ENCODE measurements at regions not wholly inside any gene's neighbourhood (a gene's known extent, or its start where the extent isn't known, plus 50 kb on each side); places are given as distances from the start of the nearest gene placed in this dataset.
A peak's percentile ranks its signal among the peaks of the same experiment; 100 is the strongest.

DNA sequence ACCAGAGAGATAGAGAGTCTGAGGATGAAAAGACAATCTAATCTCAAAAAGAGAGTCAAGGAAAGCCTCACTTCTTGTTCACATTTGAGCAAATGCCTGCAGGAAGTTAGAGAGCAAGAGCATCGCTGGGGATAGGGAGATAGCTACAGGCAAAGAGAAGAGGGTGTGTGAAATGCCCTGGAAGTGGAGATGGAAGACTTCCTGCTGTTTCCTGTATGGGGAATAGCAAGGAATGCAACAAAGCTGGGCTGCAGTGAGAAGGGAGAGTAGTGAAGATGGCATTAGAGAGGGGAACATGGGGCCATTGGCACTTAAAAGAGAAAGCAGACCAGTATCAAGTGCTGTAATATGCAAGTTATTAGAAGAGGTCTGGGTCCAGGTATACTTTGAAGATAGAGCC lies 488.6 kb downstream of the METTL4 start:
- no peak for DNase-seq (ENCODE audit: insufficient read length, low spot score)
- no peak for FAIRE-seq
- TF ChIP-seq, protein P1, sequence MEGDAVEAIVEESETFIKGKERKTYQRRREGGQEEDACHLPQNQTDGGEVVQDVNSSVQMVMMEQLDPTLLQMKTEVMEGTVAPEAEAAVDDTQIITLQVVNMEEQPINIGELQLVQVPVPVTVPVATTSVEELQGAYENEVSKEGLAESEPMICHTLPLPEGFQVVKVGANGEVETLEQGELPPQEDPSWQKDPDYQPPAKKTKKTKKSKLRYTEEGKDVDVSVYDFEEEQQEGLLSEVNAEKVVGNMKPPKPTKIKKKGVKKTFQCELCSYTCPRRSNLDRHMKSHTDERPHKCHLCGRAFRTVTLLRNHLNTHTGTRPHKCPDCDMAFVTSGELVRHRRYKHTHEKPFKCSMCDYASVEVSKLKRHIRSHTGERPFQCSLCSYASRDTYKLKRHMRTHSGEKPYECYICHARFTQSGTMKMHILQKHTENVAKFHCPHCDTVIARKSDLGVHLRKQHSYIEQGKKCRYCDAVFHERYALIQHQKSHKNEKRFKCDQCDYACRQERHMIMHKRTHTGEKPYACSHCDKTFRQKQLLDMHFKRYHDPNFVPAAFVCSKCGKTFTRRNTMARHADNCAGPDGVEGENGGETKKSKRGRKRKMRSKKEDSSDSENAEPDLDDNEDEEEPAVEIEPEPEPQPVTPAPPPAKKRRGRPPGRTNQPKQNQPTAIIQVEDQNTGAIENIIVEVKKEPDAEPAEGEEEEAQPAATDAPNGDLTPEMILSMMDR (IDR thresholded peaks at IDR 0.05; ENCODE audit: insufficient read depth, missing control alignments): no peak

GRCh38 chr18:2083691-2084090 lies 487.6 kb downstream of the METTL4 start:
- DNase-seq (ENCODE audit: insufficient read length, low spot score) (no peak), FAIRE-seq (no peak)

GRCh38 chr18:2086439-2086838 lies 484.9 kb downstream of the METTL4 start:
- no peak for DNase-seq (ENCODE audit: insufficient read length, low spot score)
- TF ChIP-seq, protein P1 (IDR thresholded peaks at IDR 0.05; ENCODE audit: insufficient read depth, missing control alignments): no peak
- FAIRE-seq: peak; percentile 11

More at GRCh38 chr18:2083691-2084090, 487.6 kb downstream of the METTL4 start:
- TF ChIP-seq, protein P1 (IDR thresholded peaks at IDR 0.05; ENCODE audit: insufficient read depth, missing control alignments): peak; percentile 28

DNA sequence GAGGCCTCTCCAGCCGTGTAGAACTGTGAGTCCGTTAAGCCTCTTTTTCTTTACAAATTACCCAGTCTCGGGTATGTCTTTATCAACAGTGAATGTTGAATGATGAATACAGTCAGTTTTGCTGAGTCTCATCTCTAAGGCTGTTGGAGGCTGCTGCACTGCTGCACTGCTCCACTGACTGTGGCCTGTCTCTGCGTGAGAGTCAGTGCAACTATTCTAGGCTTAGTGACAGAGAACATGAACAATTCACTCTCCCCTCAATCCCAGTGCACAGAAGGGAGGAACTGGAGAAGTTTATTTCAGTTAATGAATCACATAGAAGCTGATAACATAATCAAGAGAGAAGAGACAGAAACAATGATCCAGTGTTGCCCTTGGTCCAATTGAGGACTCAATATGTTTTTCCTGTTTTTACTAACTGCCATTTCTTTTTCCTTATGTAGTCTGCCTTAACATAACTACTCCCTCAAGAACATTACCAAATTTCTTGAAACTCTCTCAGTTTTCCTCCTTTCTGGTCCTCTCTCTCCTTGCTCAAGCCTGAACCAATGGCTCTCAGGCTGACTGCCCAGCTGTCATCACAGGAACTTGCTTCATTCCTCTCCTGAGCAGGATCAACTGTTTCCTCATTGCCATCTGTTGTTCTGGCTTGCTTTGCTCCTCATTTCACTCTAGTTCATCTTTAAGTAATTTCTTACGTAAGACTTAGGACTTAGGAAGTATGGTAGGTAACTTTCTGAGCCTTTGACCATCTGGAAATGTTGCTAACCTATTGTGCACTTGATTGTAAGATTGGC lies 483.2 kb downstream of the METTL4 start:
- TF ChIP-seq, protein P1 (IDR thresholded peaks at IDR 0.05; ENCODE audit: insufficient read depth, missing control alignments): no peak
- peak; percentile 96 for FAIRE-seq
- no peak for DNase-seq (ENCODE audit: insufficient read length, low spot score)

DNA sequence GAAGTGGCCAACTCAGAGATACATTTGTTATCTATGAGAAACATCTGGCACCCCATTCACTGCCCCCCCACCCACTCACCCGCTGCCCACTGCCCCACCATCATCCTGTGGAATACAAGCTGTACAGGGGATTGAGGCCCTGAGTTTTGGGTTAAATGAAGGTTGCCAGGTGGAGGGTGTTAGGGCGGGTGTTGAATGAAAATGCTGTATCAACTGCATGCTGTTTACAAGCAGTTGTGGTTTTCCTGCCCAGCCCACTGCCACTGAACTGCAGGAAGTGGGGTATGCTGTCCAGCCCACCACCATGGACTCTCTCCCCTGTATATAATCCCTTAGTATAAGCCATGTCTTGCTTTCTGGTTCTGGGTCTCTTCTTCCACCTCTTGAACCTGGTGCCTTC lies 481.9 kb downstream of the METTL4 start:
- DNase-seq (ENCODE audit: insufficient read length, low spot score) (no peak), FAIRE-seq (no peak)
- TF ChIP-seq, protein P1 (IDR thresholded peaks at IDR 0.05; ENCODE audit: insufficient read depth, missing control alignments): no peak

DNA sequence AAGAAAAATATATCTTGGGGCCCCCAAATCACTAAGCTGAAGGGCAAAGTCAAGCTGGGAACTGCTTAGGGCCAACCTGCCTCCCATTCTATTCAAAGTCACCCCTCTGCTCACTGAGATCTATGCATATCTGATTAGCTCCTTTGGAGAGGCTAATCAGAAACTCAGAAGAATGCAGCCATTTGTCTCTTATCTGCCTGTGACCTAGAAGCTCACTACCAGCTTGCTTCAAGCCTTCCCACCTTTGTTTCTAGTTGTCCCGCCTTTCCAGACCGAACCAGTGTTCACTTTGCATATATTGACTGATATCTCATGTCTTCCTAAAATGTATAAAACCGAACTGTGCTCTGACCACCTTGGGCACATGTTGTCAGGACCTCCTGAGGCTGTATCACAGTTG lies 479.4 kb downstream of the METTL4 start:
- no peak for FAIRE-seq
- TF ChIP-seq, protein P1 (IDR thresholded peaks at IDR 0.05; ENCODE audit: insufficient read depth, missing control alignments): no peak
- DNase-seq (ENCODE audit: insufficient read length, low spot score): no peak

- FAIRE-seq (no peak), DNase-seq (ENCODE audit: insufficient read length, low spot score) (no peak)
- TF ChIP-seq, protein P1 (IDR thresholded peaks at IDR 0.05; ENCODE audit: insufficient read depth, missing control alignments): no peak
Observed at GRCh38 chr18:2096551-2096950, 474.8 kb downstream of the METTL4 start.

Data from D721Med (cell line).